ENCODE measurements at regions not wholly inside any gene's neighbourhood (a gene's known extent, or its start where the extent isn't known, plus 50 kb on each side); places are given as distances from the start of the nearest gene placed in this dataset.

- H3K36me3 Mint-ChIP-seq (ENCODE audit: insufficient read depth): no peaks in the 10 kb centered on the region
- peaks cover 5% of the 10 kb centered on the region for H3K9me3 Mint-ChIP-seq
- no peak for DNase-seq (ENCODE audit: low spot score in 2 of 2)
- peaks cover 22% of the 10 kb centered on the region for H3K27me3 Mint-ChIP-seq
- ATAC-seq (replicated peaks; ENCODE audit: extremely low read depth, poor library complexity, severe bottlenecking): no peak
- H3K27ac Mint-ChIP-seq (ENCODE audit: low read depth): no peak overlapping the region
- H3K4me1 Mint-ChIP-seq: no peaks in the 10 kb centered on the region
- H3K4me3 Mint-ChIP-seq: no peak overlapping the region
These were observed 294.1 kb upstream of the KAZN start for GRCh38 chr1:14304381-14304865.

DNA sequence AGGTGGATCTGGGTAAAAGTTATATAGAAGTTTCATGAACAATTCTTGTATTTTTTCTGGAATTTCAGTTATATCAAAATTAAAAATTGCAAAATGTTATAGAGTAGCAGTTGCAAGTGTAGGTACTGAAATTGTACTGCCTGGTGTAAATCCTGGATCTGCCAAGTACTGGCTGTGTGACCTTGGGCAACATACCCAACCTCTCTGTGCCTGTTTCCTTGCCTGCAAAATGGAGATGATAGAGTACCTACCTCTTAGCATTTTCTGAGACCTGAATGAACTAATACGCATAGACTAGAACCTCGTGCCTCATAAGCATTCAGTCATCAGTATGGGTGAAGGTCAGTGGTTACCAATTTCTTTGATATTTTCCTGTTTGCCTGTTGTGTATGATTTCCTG is 290.0 kb upstream of the KAZN start:
- Mint-ChIP-seq H3K4me3 (no peak overlapping the region), H3K27ac (ENCODE audit: low read depth) (no peak overlapping the region), H3K36me3 (ENCODE audit: insufficient read depth) (no peaks in the 10 kb centered on the region), H3K9me3 (no peaks in the 10 kb centered on the region), H3K27me3 (peaks cover 16% of the 10 kb centered on the region), H3K4me1 (no peaks in the 10 kb centered on the region)
- ATAC-seq (replicated peaks; ENCODE audit: extremely low read depth, poor library complexity, severe bottlenecking) (no peak), DNase-seq (ENCODE audit: low spot score in 2 of 2) (no peak)

DNA sequence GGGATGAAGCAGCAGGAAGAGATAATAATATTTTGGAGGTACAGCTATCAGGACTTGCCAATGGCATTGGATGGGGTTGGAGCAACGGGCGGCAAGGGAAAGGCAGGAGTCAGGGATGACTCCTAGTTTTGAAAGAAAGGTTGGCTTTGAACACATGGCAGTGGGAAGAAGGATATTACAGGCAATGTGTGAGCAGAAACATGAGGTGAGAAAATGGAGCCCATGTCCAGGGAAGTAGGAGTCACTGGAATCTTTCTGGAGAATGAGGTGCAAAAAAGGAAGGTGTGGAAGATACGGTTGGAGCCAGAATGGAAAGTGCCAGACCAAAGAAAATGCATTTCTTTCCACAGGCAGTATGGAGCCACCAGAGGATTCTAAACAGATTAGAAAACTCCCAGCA is 288.5 kb upstream of the KAZN start:
- DNase-seq (ENCODE audit: low spot score in 2 of 2): no peak
- Mint-ChIP-seq H3K27ac (ENCODE audit: low read depth) (no peak overlapping the region), H3K4me1 (no peaks in the 10 kb centered on the region), H3K36me3 (ENCODE audit: insufficient read depth) (no peaks in the 10 kb centered on the region), H3K4me3 (no peak overlapping the region), H3K9me3 (no peaks in the 10 kb centered on the region), H3K27me3 (peaks cover 8% of the 10 kb centered on the region)
- ATAC-seq (replicated peaks; ENCODE audit: extremely low read depth, poor library complexity, severe bottlenecking): no peak

DNA sequence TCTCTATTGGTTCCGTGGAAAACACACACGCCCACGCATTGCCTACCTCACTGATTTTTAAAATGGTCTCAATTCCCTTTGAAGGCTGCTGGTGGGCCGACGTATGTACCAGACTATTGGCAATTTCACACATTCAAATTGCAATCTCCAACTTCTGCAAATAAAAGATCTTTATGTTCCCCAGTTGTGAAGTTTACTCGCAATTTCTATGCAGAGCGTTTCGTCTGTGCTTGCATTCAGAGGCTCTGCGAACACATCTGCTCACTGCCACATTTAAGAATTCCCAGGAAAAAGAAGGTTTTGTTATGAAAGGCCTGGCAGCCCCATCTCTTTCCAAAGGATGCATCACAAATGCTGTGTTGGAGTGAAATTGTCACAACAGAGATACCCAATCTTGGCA is 288.0 kb upstream of the KAZN start:
- Mint-ChIP-seq H3K9me3 (no peaks in the 10 kb centered on the region), H3K27me3 (peaks cover 8% of the 10 kb centered on the region), H3K27ac (ENCODE audit: low read depth) (no peak overlapping the region), H3K36me3 (ENCODE audit: insufficient read depth) (no peaks in the 10 kb centered on the region), H3K4me3 (no peak overlapping the region), H3K4me1 (no peaks in the 10 kb centered on the region)
- DNase-seq (ENCODE audit: low spot score in 2 of 2) (no peak), ATAC-seq (replicated peaks; ENCODE audit: extremely low read depth, poor library complexity, severe bottlenecking) (no peak)

- H3K9me3 Mint-ChIP-seq: no peaks in the 10 kb centered on the region
- H3K36me3 Mint-ChIP-seq (ENCODE audit: insufficient read depth): no peaks in the 10 kb centered on the region
- H3K4me3 Mint-ChIP-seq: no peak overlapping the region
- H3K4me1 Mint-ChIP-seq: no peaks in the 10 kb centered on the region
- DNase-seq (ENCODE audit: low spot score in 2 of 2) (no peak), ATAC-seq (replicated peaks; ENCODE audit: extremely low read depth, poor library complexity, severe bottlenecking) (no peak)
- no peak overlapping the region for H3K27ac Mint-ChIP-seq (ENCODE audit: low read depth)
- peaks cover 27% of the 10 kb centered on the region for H3K27me3 Mint-ChIP-seq
These were observed 284.6 kb upstream of the KAZN start for GRCh38 chr1:14313731-14314431.

- Mint-ChIP-seq H3K9me3 (peaks cover 6% of the 10 kb centered on the region), H3K4me3 (no peak overlapping the region), H3K36me3 (ENCODE audit: insufficient read depth) (no peaks in the 10 kb centered on the region), H3K27me3 (peaks cover 54% of the 10 kb centered on the region), H3K27ac (ENCODE audit: low read depth) (no peak overlapping the region), H3K4me1 (no peaks in the 10 kb centered on the region)
- ATAC-seq (replicated peaks; ENCODE audit: extremely low read depth, poor library complexity, severe bottlenecking) (no peak), DNase-seq (ENCODE audit: low spot score in 2 of 2) (no peak)
These were observed 279.7 kb upstream of the KAZN start for GRCh38 chr1:14318830-14319229.

DNA sequence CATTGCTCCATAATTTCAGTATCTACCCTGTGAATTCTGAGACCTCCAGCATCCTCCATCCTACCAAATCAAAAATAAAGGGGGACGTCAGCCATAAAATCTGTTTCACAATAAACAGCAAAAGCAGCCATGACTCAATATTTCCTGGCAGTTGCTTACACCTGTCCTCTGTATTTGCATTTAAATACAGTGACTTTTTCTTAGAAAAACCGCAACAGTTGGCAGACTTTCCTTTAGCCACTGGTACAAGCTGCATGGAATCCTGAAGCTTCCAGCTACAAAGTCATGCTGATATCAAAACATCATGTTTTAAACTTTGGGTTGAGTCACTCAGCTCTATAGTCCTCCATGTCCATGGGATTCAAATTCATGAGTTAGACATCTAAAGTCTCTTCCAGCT is 278.0 kb upstream of the KAZN start:
- DNase-seq (ENCODE audit: low spot score in 2 of 2) (no peak), ATAC-seq (replicated peaks; ENCODE audit: extremely low read depth, poor library complexity, severe bottlenecking) (no peak)
- Mint-ChIP-seq H3K27me3 (peaks cover 61% of the 10 kb centered on the region), H3K9me3 (peaks cover 6% of the 10 kb centered on the region), H3K27ac (ENCODE audit: low read depth) (no peak overlapping the region), H3K4me3 (no peak overlapping the region), H3K36me3 (ENCODE audit: insufficient read depth) (no peaks in the 10 kb centered on the region), H3K4me1 (no peaks in the 10 kb centered on the region)

- Mint-ChIP-seq H3K27me3 (peaks cover 66% of the 10 kb centered on the region), H3K9me3 (peaks cover 6% of the 10 kb centered on the region), H3K4me1 (no peaks in the 10 kb centered on the region), H3K27ac (ENCODE audit: low read depth) (no peak overlapping the region), H3K4me3 (no peak overlapping the region), H3K36me3 (ENCODE audit: insufficient read depth) (no peaks in the 10 kb centered on the region)
- ATAC-seq (replicated peaks; ENCODE audit: extremely low read depth, poor library complexity, severe bottlenecking): no peak
- DNase-seq (ENCODE audit: low spot score in 2 of 2): no peak
These were observed 277.5 kb upstream of the KAZN start for GRCh38 chr1:14320986-14321385.

- H3K36me3 Mint-ChIP-seq (ENCODE audit: insufficient read depth): no peaks in the 10 kb centered on the region
- peaks cover 6% of the 10 kb centered on the region for H3K9me3 Mint-ChIP-seq
- H3K4me3 Mint-ChIP-seq: no peak overlapping the region
- H3K27me3 Mint-ChIP-seq: peaks cover 70% of the 10 kb centered on the region
- no peak overlapping the region for H3K27ac Mint-ChIP-seq (ENCODE audit: low read depth)
- ATAC-seq (replicated peaks; ENCODE audit: extremely low read depth, poor library complexity, severe bottlenecking) (no peak), DNase-seq (ENCODE audit: low spot score in 2 of 2) (no peak)
- H3K4me1 Mint-ChIP-seq: no peaks in the 10 kb centered on the region
These were observed 277.1 kb upstream of the KAZN start for GRCh38 chr1:14321422-14321821.

DNA sequence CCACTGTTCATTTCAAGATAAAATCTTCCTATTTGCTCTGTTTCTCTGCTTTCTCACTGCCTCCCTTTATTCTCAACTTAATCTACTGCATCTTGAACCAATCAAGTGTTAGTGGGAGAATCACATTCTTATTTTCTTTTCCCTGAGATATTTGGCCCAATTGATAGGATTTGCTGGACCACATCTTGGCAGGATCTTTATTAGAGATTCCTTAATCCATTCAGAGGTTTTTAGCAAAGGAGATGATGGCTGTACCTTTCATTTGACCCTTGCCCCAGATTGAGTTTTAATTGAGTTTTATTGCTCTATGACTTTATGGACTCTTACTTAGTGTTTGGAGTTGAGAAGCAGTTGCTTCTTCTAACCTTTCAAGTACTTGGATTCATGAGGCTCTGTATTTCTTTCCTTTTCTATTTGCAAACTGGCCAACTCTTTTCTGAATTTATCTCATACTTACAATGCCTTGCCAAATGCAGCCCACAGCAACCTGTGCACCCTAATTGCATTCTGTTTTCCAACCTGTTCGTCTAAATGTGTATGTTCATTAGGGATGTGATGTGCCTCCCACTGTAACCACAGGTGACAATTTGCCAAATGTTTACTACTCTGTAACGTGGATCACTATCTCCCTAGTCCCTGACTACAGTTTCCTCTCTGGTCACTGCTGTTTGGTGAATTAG is 274.8 kb upstream of the KAZN start:
- peaks cover 74% of the 10 kb centered on the region for H3K27me3 Mint-ChIP-seq
- H3K4me1 Mint-ChIP-seq: no peaks in the 10 kb centered on the region
- H3K36me3 Mint-ChIP-seq (ENCODE audit: insufficient read depth): no peaks in the 10 kb centered on the region
- H3K27ac Mint-ChIP-seq (ENCODE audit: low read depth): no peak overlapping the region
- DNase-seq (ENCODE audit: low spot score in 2 of 2): no peak
- H3K9me3 Mint-ChIP-seq: peaks cover 6% of the 10 kb centered on the region
- ATAC-seq (replicated peaks; ENCODE audit: extremely low read depth, poor library complexity, severe bottlenecking): no peak
- H3K4me3 Mint-ChIP-seq: no peak overlapping the region

DNA sequence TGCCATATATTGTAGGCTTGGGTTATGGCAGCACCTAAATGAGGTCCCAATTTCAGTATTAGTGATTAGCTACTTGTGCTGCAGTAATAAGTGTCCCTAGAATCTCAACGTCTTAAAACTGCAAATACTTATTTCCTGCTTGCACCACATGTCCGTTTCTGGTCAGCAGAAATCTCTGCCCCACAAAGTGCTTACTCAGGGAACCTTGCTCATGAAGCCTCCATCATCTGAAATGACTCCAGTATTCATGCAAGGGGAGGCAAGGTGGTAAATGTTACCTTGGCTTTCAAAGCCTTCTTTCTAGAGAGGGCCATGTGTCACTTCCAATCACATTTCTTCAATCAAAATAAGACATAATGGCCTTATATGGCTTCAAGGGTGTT is 274.2 kb upstream of the KAZN start:
- H3K27ac Mint-ChIP-seq (ENCODE audit: low read depth): no peak overlapping the region
- peaks cover 68% of the 10 kb centered on the region for H3K27me3 Mint-ChIP-seq
- peaks cover 6% of the 10 kb centered on the region for H3K9me3 Mint-ChIP-seq
- H3K4me1 Mint-ChIP-seq: no peaks in the 10 kb centered on the region
- no peak for DNase-seq (ENCODE audit: low spot score in 2 of 2)
- no peak for ATAC-seq (replicated peaks; ENCODE audit: extremely low read depth, poor library complexity, severe bottlenecking)
- no peak overlapping the region for H3K4me3 Mint-ChIP-seq
- no peaks in the 10 kb centered on the region for H3K36me3 Mint-ChIP-seq (ENCODE audit: insufficient read depth)

DNA sequence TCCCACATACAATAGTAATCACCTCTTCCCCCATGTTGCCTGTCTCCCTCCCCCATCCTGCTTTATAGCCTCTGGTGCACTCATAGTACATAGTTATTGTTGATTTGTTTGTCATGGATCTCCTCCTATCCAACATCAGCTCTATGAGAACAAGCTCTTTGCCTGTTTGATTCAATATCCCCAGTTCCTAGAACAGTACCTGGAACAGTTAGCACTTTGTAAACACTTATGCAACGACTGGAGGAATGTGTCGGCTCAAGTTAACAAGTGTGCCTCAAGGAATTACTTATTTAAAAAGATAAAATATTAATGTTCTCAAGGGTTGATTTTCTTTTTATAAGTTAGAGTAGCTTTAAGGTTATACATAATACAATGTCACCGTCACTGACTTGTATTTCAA is 271.6 kb upstream of the KAZN start:
- Mint-ChIP-seq H3K4me3 (no peak overlapping the region), H3K4me1 (no peaks in the 10 kb centered on the region), H3K9me3 (peaks cover 6% of the 10 kb centered on the region), H3K27me3 (peaks cover 46% of the 10 kb centered on the region), H3K36me3 (ENCODE audit: insufficient read depth) (no peaks in the 10 kb centered on the region), H3K27ac (ENCODE audit: low read depth) (no peak overlapping the region)
- DNase-seq (ENCODE audit: low spot score in 2 of 2): no peak
- ATAC-seq (replicated peaks; ENCODE audit: extremely low read depth, poor library complexity, severe bottlenecking): no peak

DNA sequence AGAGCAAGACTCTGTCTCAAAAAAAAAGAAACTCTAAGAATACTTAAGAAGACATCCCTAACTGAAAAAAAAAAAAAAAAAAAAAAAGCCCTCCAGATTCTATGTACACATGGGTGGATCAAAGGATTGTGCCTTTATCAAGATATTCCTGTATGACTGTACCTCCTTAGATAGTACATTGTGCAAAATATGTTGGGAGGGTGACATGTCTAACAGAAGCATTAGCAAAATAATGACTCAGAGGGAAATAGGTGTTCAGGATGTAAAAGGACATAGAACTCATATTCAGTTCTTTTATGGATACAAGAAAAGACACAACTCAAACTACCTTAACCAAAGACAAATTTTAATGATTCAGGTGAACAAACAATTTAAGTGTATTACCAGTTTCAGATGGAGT is 269.8 kb upstream of the KAZN start:
- no peaks in the 10 kb centered on the region for H3K36me3 Mint-ChIP-seq (ENCODE audit: insufficient read depth)
- no peak overlapping the region for H3K27ac Mint-ChIP-seq (ENCODE audit: low read depth)
- DNase-seq (ENCODE audit: low spot score in 2 of 2): no peak
- no peak overlapping the region for H3K4me3 Mint-ChIP-seq
- H3K9me3 Mint-ChIP-seq: no peaks in the 10 kb centered on the region
- peaks cover 6% of the 10 kb centered on the region for H3K4me1 Mint-ChIP-seq
- peaks cover 44% of the 10 kb centered on the region for H3K27me3 Mint-ChIP-seq
- no peak for ATAC-seq (replicated peaks; ENCODE audit: extremely low read depth, poor library complexity, severe bottlenecking)

All from central memory CD8-positive, alpha-beta T cell (primary cell).